Lung (tissue), 9 donors: ENCODE measurements at regions not wholly inside any gene's neighbourhood (a gene's known extent, or its start where the extent isn't known, plus 50 kb on each side); places are given as distances from the start of the nearest gene placed in this dataset.
"Not testable (repeated sequence)": the region's sequence is repeated elsewhere in the genome, so short reads cannot be mapped to it uniquely, and the experiment has no call there.

Source experiments
- ATAC-seq: fragments of 200-7000 bp; cut with Tn5 transposase; one replicate; pipeline ENCODE4 v1.9.1; 2020; ENCODE audit warnings: moderate number of reproducible peaks; ENCODE audit not compliant: insufficient read depth, low FRiP score
- DNase-seq, 3 donors: peaks; one replicate each; pipeline ENCODE4 v3.0.0-alpha.2; 2013 to 2017
- H3K27ac ChIP-seq, 2 donors: one replicate each; pipeline ENCODE4 v1.5.1; 2013; ENCODE audit warnings: mild to moderate bottlenecking in 2 of 2, moderate library complexity in 2 of 2, control low read depth in 1 of 2, inconsistent platforms in 1 of 2, low read depth in 1 of 2, low read length in 1 of 2
- H3K27me3 ChIP-seq, 3 donors: one replicate each; pipeline ENCODE4 v1.5.1; 2013; ENCODE audit warnings: low read length in 2 of 3; ENCODE audit not compliant: control insufficient read depth in 3 of 3, insufficient read depth in 3 of 3
- H3K36me3 ChIP-seq, 4 donors: one replicate each; pipeline ENCODE4 v1.5.1; 2013; ENCODE audit warnings: low read length in 4 of 4, mild to moderate bottlenecking in 1 of 4, moderate library complexity in 1 of 4; ENCODE audit not compliant: control insufficient read depth in 4 of 4, insufficient read depth in 4 of 4
- H3K4me1 ChIP-seq, 5 donors: one replicate each; pipeline ENCODE4 v1.5.1; 2013; ENCODE audit warnings: low read length in 5 of 5, mild to moderate bottlenecking in 2 of 5, moderate library complexity in 1 of 5; ENCODE audit not compliant: control insufficient read depth in 5 of 5, insufficient read depth in 5 of 5
- H3K4me3 ChIP-seq: one replicate; pipeline ENCODE4 v1.5.1; 2013; ENCODE audit warnings: mild to moderate bottlenecking, control low read depth, moderate library complexity
- H3K9ac ChIP-seq, 2 donors: one replicate each; pipeline ENCODE4 v1.5.1; 2013; ENCODE audit warnings: low read length in 2 of 2, control low read depth in 1 of 2; ENCODE audit not compliant: insufficient read depth in 1 of 2
- H3K9me3 ChIP-seq, 4 donors: one replicate each; pipeline ENCODE4 v1.5.1; 2013; ENCODE audit warnings: low read length in 3 of 4, mild to moderate bottlenecking in 1 of 4, moderate library complexity in 1 of 4; ENCODE audit not compliant: control insufficient read depth in 4 of 4, insufficient read depth in 3 of 4
- WGBS, 2 donors: extraction: QIAGEN DNeasy Blood & Tissue Kit; methylation state at CpG; one replicate each; pipeline ENCODE4 v1.1.7; 2013; 5-methylcytosine and 5-hydroxymethylcytosine counted together
- donor health status: Bipolar disorder and iron deficiency.
- donor health status: healthy.
- donor health status: DM: yes; HTN: yes; CAD: no.

DNA sequence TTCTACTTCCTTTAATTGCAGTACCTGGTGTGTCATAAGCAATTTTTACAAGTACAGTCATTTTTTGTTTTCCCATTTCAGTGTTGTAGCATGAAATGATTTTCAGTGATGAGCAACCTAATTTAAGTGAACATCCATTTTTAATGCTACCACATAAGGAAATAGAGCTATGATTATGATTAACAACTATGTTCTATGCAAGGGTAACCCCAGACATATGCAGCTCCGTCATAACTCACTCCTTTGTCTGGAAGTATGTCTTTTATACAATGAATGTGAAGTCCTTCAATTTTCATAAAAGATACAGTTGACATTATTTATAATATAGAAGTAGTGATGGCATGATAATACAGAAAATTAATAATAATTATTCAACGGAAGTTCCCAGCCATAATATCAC is 783.3 kb upstream of the CDH18 start:
- H3K4me1 ChIP-seq, H3K27ac ChIP-seq, H3K27me3 ChIP-seq, H3K36me3 ChIP-seq, H3K9me3 ChIP-seq, ATAC-seq, H3K4me3 ChIP-seq, DNase-seq, H3K9ac ChIP-seq: not testable (repeated sequence)
- WGBS, 2 donors: 74 to 93% methylated on average over 2 of the region's 2 CpGs

DNA sequence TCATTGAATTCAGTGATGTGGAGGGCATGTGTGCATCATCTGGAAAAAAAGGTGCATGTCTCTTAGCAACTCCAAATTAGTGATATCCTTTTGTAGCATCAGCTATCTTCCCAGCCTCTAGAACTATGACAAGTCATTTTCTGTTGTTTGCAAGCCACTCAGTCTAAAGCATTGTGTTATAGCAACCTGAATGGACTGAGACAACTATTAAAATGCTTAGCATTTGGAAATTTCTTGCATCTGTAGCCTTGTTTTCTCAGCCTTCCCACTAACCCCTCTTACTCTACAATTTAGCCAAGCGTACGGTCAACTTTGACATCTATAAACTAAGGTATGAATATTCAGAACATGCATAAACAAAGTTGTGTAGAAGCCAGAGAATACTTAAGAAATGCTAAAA is 777.1 kb upstream of the CDH18 start:
- not testable (repeated sequence) for H3K4me3 ChIP-seq, H3K27me3 ChIP-seq, H3K4me1 ChIP-seq, H3K27ac ChIP-seq, DNase-seq, H3K36me3 ChIP-seq, H3K9ac ChIP-seq, H3K9me3 ChIP-seq, ATAC-seq
- no CpG with 5 or more reads among the region's 2 CpGs for WGBS, 2 donors

DNA sequence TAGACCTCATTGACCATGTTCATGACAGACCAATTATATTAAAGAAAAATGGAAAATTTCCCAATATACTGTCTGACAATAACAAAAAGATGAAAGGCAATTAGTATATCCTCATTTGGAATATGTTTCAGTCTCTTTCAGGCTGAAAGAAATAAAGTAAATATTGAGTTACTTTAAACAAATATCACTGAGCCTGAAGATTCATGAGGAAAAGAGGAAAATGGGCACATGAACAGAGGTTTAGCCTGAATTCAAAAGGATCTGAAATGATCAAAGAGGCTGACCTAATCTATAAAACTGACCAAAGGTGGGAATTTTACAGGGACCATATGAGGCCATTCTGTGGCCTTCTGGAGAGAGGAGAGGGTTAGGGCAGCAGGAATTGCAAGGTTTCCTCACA is 771.5 kb upstream of the CDH18 start:
- DNase-seq, H3K9ac ChIP-seq, H3K36me3 ChIP-seq, ATAC-seq, H3K27me3 ChIP-seq, H3K4me1 ChIP-seq, H3K27ac ChIP-seq, H3K9me3 ChIP-seq, H3K4me3 ChIP-seq: not testable (repeated sequence)

DNA sequence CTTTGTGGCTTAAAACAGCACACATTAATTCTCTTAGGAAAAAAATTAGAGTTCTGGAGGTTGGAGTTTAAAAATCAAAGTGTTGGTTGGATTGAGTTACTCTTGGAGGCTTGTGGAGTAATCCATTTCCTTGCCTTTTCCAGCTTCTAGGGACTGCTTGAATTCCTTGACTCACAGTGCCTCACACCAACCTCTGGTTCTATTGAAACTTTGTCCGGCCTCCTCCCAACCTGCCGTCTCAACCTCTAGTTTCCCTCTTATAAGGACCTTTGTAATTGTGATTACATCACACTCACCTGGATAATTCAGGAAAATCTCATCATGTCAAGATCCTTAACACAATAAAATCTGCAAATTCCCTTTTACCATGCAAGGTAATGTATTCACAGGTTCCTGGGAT is 764.2 kb upstream of the CDH18 start:
- not testable (repeated sequence) for H3K27me3 ChIP-seq, H3K4me1 ChIP-seq, H3K9ac ChIP-seq, H3K4me3 ChIP-seq, H3K36me3 ChIP-seq, ATAC-seq, H3K9me3 ChIP-seq, DNase-seq, H3K27ac ChIP-seq
- 75% methylated on average over 1 of the region's 2 CpGs; no CpG with 5 or more reads in 1 of the 2 donors for WGBS, 2 donors

DNA sequence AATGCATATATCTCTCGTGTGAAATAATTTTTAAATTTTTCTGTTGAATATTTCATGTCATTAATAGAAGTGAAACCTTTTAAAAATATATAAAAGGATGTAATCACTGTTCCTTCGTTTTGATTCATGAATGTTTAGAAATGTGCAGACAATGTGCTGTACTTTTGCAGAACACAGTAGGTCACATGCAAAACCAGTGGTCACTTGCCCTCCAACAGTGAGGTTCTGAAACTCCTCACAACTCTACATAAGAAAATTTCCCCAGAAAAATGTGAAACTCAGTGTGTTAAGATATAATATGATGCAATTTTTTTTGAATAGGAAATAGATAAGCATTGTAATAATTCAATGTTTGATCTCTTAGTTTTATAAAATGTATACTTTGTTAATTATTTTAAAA is 747.7 kb upstream of the CDH18 start:
- not testable (repeated sequence) for H3K4me1 ChIP-seq, H3K9ac ChIP-seq, H3K9me3 ChIP-seq, H3K36me3 ChIP-seq, H3K27me3 ChIP-seq, DNase-seq, H3K4me3 ChIP-seq, H3K27ac ChIP-seq, ATAC-seq
- 54 to 73% methylated on average over 2 of the region's 2 CpGs for WGBS, 2 donors

DNA sequence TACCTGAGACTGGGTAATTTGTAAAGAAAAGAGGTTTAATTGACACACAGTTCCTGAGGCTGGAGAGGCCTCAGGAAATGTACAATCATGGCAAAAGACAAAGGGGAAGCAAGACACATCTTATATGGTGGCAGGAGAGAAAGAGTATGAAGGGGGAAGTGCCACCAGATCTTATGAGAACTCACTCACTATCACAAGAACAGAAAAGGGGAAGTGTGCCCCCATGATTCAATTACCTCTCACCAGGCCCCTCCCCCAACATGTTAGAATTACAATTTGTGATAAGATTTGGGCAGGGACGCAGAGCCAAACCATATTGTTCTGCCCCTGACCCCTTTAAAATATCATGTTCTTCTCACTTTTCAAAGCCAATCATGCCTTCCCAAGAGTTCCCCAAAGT is 744.2 kb upstream of the CDH18 start:
- not testable (repeated sequence) for H3K4me1 ChIP-seq, H3K27ac ChIP-seq, H3K4me3 ChIP-seq, H3K9me3 ChIP-seq, DNase-seq, H3K27me3 ChIP-seq, ATAC-seq, H3K9ac ChIP-seq, H3K36me3 ChIP-seq
- WGBS, 2 donors: 75 to 83% methylated on average over 1 of the region's 1 CpG

DNA sequence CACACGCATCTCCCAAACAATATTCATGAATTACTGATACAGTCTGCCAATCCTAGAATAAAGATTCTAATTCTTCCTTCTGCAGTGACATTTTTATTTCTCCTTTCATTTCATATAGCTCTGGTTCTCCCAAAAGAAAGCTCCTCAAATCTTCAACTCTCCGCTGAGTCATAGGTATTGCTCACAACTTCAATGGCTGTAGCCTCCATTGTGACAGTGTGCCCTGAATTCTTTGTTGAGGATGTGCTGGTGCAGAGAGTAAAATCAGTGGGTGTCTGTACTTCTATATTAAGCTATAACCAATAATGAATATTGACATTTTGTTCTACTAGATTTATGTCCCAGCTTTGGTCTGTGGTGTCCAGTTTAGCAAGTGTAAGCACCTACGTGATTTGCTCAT is 733.3 kb upstream of the CDH18 start:
- WGBS, 2 donors: 84 to 94% methylated on average over 2 to 3 of the region's 3 CpGs
- not testable (repeated sequence) for H3K27ac ChIP-seq, H3K27me3 ChIP-seq, H3K4me1 ChIP-seq, H3K9ac ChIP-seq, H3K4me3 ChIP-seq, H3K36me3 ChIP-seq, ATAC-seq, H3K9me3 ChIP-seq, DNase-seq

DNA sequence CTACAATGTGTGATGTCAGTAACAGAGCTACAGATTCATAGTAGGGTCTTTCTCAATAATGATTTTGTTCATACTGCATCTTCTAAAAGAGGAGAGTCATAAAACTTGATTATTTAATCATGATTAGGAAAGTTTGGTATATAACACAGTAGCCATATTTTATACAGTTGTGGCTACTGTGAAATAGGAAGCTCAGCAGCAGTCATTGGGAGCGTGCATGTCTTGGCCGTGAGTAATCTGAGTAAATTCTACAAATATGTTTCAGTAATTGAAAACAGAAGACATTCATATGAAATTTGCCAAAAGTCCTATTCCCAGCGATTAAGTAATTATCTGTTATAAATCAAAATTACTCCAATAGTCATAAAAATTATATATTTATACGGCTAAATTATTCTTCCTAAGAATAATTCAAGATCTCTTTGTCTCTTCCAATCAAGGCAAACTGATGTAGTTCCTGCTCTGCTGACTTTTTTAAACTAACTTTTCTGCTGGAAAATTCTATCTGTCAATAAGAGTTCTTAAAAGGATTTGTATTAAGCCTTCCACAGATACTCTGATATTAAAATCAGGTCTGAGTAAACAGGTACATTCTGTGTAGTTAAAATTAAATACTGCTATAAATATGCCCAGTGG is 723.6 kb upstream of the CDH18 start:
- H3K9ac ChIP-seq, H3K9me3 ChIP-seq, H3K27ac ChIP-seq, ATAC-seq, H3K27me3 ChIP-seq, DNase-seq, H3K4me3 ChIP-seq, H3K36me3 ChIP-seq, H3K4me1 ChIP-seq: not testable (repeated sequence)
- WGBS, 2 donors: 78 to 84% methylated on average over 3 to 4 of the region's 4 CpGs
